ENCODE measurements at regions not wholly inside any gene's neighbourhood (a gene's known extent, or its start where the extent isn't known, plus 50 kb on each side); places are given as distances from the start of the nearest gene placed in this dataset.

DNA sequence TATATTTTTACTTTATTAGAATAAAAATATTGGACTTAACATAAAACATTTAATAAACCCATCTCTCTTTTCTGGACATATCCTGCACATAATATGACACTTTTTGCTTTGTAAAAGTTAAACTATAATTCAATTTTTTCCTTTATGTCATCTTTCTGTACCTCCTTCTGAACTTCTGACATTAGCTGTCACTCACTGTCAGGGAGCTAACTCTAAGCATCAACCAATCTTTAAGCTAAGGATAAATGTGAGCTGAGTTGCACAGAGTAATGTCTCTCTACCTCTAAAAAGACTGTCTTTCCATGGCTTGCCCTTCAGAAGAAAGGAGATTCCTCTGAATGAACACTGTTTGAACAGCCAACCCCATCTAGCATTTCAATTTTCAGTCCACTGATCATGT is 948.6 kb upstream of the CHAC2 start:
- no peak for DNase-seq

- DNase-seq = no peak
Observed at GRCh38 chr2:52810460-52810859, 957.1 kb upstream of the CHAC2 start.

DNA sequence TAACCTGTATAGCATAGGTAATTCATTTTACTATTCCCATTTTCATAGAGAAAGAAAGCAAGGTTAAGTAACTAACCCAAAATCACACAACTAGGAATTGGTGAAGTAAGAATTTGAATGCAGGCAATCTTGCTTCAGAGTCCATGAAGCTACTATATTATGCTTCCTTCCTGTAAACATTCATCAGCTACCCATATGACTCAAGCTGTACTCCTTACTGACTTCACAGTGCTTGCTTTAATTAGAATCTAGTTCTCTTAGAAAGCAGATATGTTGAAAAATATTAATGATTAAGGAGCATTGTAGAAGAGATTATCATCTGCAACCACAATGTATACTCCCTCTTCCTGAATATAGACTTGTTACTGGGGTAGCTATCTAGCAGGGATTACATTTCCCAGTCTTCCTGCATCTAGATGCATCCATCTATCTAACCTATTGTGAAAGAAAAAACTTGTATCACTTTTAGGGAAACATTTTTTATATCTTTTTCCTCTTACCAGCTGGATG is 961.6 kb upstream of the CHAC2 start:
- DNase-seq = no peak

DNA sequence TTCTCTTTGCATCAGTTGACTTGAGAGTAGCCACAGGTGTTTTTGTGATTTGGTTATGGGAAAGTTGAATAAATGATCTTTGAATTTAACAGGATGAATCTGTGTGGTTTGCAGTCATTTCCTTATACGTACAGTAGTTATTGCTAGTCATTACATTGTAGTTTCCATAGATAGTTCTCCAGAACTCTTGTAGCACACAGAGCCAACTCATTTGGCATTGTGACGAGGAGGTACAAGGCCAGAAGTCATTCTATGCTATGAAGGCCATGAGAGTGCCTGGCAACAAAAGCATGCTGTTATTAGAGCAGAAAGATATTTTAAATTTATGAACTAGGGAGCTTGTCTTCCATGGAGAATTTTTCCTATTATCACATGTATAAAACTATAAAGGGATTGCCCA is 973.0 kb upstream of the CHAC2 start:
- DNase-seq = no peak

DNA sequence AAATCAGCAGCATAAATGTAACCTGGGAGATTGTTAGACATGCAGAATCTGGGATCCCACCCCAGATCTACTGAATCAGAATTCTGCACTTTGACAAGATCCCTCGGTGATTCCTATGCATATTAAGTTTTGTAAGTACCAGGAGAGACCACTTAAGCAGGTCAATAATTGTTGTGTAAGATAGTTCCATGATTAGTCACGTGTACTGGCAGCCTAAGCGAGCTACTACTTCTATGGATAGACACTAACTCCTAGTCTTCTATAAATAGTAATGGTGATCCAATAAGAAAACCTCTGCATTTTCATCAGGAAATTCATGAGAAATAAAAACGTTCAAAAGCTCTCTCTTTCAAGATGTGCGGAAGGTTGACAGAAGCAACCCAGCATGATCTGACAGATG is 988.2 kb upstream of the CHAC2 start:
- DNase-seq = no peak

DNA sequence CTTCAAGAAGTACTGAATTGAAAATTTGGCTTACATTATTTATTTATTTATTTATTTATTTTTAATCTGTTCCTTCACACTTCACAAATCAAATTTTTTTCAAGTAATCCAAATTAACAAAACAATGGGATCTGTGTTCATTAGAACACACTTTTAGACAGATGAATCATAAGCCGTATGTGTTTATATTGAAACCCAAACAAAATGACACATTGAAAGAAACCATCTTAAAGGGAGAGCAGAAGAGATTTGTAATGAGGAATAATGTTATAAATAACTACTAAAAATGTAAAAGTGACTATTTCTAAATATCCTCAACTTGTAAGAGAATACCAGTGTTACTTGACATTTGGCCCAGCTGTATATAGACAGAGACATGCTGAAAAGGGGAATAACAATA is 991.0 kb upstream of the CHAC2 start:
- DNase-seq = no peak

- no peak for DNase-seq
Observed at GRCh38 chr2:52775674-52776073, 991.9 kb upstream of the CHAC2 start.

DNA sequence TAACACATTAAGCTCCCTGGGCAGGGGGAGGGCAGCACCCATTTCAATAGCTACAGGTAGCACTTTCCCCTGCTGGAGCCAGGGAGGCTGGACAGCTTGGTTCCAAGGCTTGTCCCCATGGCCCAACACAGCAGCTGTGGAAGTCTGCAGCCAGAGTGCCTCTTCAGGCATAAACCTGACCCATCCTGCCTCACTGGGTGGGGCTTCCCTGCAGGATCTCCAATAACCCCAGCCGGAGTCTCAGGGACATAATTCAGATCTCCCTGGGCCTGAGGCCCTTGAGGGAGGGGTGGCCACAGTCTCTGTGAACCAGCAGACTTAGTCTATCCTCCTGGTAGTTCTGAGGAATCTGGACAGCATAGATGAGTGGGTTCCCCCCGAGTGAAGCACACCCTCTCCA is 1001.9 kb upstream of the CHAC2 start:
- no peak for DNase-seq

GRCh38 chr2:52749764-52750163 is 1017.8 kb upstream of the CHAC2 start:
- DNase-seq = no peak

DNA sequence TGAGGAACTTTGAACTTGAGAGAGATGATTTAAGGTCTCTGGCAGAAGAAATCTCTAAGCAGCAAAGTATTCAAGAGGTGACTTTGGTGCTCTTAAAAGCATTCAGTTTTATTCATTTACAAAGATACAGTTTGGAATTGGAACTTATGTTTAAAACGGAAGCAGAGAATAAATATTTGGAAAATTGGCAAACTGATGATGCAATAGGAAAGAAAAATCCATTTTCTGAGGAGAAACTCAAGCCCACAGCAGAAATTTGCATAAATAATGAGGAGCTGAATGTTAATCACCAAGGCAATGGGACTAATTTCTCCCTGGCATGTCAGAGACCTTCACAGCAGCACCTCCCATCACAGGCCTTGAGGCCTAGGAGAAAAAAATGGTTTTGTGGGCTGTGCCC is 1022.5 kb upstream of the CHAC2 start:
- DNase-seq = no peak

DNA sequence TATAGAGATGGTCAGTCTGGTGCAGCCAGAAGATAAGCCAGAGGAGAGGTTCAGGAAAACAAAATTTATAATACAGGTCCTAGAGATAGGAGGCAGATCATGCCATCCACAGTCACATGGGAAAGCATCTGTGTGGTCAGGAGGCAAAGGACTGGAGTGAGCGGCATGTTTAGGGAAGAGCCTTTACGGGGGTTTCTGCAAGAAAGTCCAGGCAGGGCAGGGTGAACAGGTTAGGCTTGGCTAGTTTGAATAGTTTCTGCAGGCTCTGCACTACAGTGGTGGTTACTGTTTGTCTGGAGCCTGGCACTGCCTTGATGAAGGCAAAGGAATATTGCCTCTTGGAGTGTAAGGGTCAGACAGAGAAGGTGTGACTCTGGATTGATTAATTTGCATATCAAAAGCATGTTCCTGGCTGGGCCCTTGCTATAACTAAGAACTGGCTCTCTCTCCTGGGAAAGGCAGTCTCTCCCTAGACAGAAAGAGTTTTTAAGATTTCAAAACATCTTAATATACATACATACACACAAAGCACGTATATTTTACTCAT is 1034.7 kb upstream of the CHAC2 start:
- DNase-seq = no peak

DNA sequence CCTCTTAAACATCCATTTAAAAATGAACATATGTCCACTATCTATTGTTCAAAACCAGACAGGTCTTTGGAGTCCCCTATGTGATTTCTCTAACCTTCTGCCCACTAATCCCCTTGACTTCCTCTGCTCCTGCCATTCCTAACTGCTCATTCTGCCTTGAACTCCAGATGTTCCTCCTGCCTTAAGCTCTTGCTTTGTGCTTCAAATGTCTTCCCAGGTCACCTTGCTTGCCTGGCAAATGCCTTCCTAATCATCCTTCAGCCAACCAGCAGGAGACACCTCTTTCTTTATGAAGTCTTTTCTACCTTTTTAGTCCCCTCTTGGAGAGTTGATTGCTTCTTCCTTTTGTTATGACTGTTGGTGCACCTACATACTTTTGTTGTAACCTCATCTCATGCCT is 1043.0 kb upstream of the CHAC2 start:
- no peak for DNase-seq

DNA sequence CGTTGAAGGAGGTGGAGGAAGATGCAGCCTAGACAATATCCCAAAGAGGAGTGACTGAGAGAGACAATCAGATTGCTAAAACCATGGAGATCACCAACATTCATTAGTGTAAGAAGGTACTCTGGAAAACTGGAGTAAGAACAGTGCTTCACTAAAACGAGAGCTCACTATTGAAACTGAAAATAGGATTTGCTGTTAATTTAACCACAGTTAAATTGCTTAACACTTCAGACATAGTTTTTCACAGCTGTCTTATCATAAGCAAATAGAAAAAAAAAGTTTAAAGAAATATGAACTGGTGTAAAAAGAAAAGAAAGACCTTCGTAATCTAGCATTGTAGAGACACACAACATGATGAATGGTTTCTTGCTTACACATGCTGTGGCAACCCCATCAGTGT is 1049.8 kb upstream of the CHAC2 start:
- DNase-seq = no peak

DNA sequence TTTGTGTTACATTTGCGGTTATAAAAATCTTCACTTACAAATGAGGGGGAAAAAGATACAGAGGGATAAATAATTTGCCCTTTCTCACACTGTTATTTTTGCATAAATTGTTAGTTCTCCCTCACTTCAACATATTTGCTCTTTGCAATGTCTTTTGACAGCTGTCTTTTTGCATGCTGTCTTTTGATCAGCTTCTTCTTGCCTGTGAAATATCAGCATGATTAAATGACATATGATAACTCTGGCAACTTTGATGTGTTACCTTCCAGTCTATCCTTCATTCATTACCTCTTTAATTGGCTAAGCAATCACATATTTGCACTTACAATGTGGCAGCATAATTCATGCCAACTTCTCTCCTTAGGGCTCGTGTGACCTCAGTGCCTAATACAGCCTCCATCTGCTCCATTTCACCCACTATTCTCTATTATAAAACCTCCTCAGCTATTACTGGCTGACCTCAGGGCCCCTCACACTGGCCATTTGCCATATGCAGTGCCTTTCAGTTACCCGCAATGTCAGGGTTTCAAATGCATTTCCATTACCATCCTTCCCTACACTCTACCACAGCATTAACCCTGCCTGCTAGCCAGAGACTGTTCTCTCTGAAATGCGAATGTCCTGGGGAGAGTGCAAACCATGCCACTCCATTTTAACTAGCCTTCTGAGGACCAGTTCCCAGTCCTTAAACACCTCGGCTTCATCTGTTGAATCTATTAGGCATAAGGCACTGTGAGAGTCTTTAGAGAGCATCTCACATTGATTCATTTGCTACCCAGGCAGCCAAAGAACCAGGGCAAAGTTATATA is 1056.6 kb upstream of the CHAC2 start:
- no peak for DNase-seq

GRCh38 chr2:52704251-52704650 is 1063.4 kb upstream of the CHAC2 start:
- DNase-seq = no peak

- DNase-seq = no peak
Observed at GRCh38 chr2:52703004-52703403, 1064.6 kb upstream of the CHAC2 start.

DNA sequence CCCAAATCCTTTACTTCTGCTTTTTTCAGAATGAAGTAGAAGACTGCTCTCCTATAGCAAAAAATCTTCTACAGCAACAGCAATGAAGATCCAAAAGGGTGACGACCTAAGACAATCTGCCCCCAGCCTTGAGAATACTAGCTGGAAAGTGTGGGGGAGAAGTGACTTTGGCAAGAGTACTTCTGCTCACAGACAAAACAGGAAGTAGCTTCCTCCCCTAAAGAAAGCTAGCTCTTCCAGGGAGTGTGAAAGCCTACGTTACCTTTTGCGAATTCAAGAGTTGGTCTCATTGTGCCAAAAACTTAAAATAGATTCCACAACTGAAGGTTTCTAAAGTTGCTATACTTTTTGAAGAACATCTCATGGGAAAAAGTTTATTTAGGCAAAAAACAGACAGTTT is 1069.2 kb upstream of the CHAC2 start:
- DNase-seq = no peak

DNA sequence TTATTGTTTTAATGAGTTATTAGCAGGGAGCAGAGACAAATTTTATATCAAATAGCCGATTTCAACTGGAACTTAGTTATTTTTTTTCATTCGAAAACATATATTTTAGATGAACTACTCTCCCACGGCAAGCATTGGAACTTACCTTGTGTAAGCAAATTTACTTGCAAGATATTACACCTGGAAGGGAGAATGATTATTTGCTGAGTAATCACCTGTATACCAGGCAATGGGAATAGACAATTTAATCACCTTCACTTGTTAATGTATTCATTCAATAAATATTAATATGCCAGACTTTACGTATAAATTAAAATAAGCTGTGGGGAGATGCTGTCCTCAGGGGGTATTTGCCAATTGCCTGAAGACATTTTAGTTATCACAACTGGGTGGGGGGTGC is 1069.9 kb upstream of the CHAC2 start:
- DNase-seq = no peak

DNA sequence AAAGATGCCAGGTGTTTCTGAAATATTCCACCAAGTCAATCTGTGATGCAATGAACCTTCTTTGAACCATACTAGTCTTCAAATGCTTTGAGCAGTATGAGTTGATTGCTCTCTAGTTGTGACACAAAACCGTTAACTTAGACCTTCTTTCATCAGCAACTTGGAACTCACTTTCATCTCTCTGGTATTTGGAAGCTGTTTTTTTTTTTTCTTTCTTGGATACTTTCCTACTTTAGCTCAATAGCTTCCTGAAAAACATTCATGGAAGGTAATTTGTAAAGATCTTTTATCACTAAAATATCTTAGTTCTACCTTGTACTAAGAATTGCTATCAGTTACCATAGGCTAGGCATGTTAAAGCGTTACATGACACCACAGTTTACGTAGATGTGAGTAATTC is 1071.9 kb upstream of the CHAC2 start:
- DNase-seq = no peak

DNA sequence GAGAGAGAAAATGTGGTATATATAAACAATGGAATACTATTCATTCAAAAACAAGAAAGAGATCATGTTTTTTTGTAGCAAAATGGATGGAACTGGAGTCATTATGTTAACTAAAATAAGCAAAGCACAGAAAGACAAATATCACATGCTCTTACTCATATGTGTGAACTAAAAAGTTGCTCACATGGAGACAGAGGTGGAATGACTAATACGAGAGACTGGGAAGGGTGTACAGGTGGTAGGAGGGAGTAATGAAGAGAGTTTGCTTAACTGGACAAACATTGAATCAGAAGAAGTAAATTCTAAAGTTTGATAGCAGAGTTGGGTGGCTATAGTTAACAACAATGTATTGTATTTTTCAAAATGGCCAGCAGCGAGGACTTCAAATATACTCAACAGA is 1080.7 kb upstream of the CHAC2 start:
- no peak for DNase-seq

- DNase-seq = no peak
Observed at GRCh38 chr2:52676056-52676455, 1091.5 kb upstream of the CHAC2 start.

DNA sequence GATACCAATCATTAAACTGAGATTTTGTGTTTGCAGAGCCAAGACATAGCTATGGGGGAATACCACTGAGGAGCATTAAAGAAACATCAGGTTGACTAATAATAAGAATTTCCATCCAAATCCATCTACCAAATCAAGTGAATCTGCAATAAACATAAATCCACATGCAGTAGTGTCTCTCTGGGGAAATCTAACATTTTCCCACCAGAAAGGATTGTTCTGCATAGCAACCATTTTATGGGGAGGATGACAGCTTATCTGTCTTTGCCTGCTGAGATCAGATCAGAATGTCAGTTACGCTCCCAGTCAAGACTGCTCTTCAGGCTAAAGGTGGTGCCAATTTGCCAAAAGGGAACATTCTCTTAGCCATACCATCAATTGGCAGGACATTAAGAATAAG is 1098.9 kb upstream of the CHAC2 start:
- no peak for DNase-seq

DNA sequence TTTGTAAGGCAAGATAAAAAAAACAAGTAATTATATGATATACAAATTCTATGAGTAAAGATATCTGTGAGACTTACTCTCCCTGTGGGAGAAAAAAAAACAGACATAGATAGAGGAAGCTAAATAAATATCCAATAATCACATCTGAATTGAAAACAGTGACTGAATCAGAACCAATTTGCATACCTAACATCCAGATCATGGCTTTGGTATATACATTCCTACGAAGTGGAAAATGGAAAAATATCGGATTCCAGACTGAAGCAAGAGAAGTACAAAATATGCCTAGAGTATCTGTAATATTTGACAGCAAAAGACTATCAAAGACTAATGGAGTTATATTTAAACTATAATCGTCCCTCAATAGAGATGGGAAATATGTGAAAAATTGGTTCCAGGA is 1108.1 kb upstream of the CHAC2 start:
- DNase-seq = no peak

DNA sequence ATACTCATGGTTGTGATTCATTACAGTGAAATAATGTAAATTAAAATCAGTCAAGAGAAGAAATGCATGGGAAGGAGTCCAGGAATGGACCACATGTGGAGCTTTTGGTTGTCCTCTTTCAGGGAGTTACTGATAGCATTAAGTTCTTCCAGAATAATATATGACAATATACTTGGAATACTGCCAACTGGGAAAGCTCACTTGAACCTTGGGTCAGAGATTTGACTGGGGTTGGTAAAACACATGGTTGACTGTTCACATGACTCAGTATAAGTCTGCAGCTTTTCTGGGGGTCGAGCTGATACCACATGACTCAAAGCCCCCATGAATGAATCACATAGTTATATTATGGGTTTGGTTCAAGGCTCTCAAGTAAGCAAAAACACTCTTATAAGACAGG is 1109.0 kb upstream of the CHAC2 start:
- no peak for DNase-seq

DNA sequence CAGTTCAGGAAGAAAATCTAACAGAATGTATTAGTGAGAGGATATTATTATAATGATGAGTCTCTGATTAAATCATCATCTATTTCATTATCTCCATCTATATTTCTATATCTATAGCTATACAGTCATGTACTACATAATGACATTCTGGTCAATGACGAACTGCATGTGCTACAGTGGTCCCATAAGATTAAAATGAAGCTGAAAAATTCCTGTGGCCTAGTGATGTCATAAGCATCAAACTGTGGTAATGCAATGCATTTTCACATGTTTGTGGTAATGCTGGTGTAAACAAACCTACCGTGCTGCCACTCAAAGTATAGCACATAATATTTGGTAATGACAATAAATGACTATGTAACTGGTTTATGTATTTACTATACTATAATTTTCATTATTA is 1127.9 kb upstream of the CHAC2 start:
- no peak for DNase-seq

Data from cerebellar nuclear complex (tissue), 1 donor.